DND-41 (cell line): ENCODE measurements at regions not wholly inside any gene's neighbourhood (a gene's known extent, or its start where the extent isn't known, plus 50 kb on each side); places are given as distances from the start of the nearest gene placed in this dataset.

ENCODE experiments used
- ATAC-seq: fragments of 200-7000 bp; cut with Tn5 transposase; 3 replicates; pipeline ENCODE4 v1.9.1; 2021; ENCODE audit warnings: low read depth; ENCODE audit not compliant: insufficient read depth
- DNase-seq: peaks from one replicate; pipeline ENCODE4 v3.0.0-alpha.2; 2020
- H2AFZ ChIP-seq: 2 replicates; pipeline ENCODE4 v1.6.0; 2012; ENCODE audit warnings: low read depth, low read length
- H3K27ac ChIP-seq: 2 replicates; pipeline ENCODE4 v1.5.1; 2012; ENCODE audit warnings: low read length, inconsistent platforms
- H3K27me3 ChIP-seq: fragments of 200-600 bp; sonication (generic); 2 replicates; pipeline ENCODE4 v1.6.0; 2012; ENCODE audit warnings: low read length, mild to moderate bottlenecking, inconsistent platforms; ENCODE audit not compliant: insufficient read depth, poor library complexity
- H3K36me3 ChIP-seq: 2 replicates; pipeline ENCODE4 v1.5.1; 2012; ENCODE audit warnings: low read length, inconsistent platforms; ENCODE audit not compliant: insufficient read depth
- H3K4me1 ChIP-seq: 2 replicates; pipeline ENCODE4 v1.5.1; 2012; ENCODE audit warnings: mild to moderate bottlenecking, low read length; ENCODE audit not compliant: insufficient read depth
- H3K4me2 ChIP-seq: 2 replicates; pipeline ENCODE4 v1.6.0; 2012; ENCODE audit warnings: mild to moderate bottlenecking, moderate library complexity, low read length, inconsistent platforms; ENCODE audit not compliant: insufficient read depth
- H3K4me3 ChIP-seq, 2 experiments: fragments of 200-600 bp in 1 of 2; shearing (Covaris generic) in 1 of 2; 2 replicates each; pipeline ENCODE4 v1.5.1; 2012 to 2016; ENCODE audit warnings: inconsistent platforms in 2 of 2, low read length in 2 of 2, mild to moderate bottlenecking in 2 of 2, low read depth in 1 of 2, moderate library complexity in 1 of 2
- H3K79me2 ChIP-seq: 2 replicates; pipeline ENCODE4 v1.6.0; 2012; ENCODE audit warnings: low read length, inconsistent platforms; ENCODE audit not compliant: insufficient read depth
- H3K9ac ChIP-seq: 2 replicates; pipeline ENCODE4 v1.6.0; 2012; ENCODE audit warnings: low read depth, mild to moderate bottlenecking, inconsistent platforms, low read length, moderate library complexity
- H3K9me3 ChIP-seq: 2 replicates; pipeline ENCODE4 v1.5.1; 2012; ENCODE audit warnings: low read length, moderate library complexity, mild to moderate bottlenecking, inconsistent platforms; ENCODE audit not compliant: insufficient read depth, severe bottlenecking
- H4K20me1 ChIP-seq: 2 replicates; pipeline ENCODE4 v1.6.0; 2012; ENCODE audit warnings: low read length; ENCODE audit not compliant: insufficient read depth
- EZH2 ChIP-seq: IDR thresholded peaks from 3 replicates; pipeline ENCODE4 v1.6.1; 2012; ENCODE audit warnings: borderline replicate concordance, low read depth, mild to moderate bottlenecking, moderate library complexity, low read length, inconsistent platforms; ENCODE audit not compliant: severe bottlenecking
- TF ChIP-seq, protein P1 (sequence below): IDR thresholded peaks from 2 replicates; pipeline ENCODE4 v1.5.1; 2012; ENCODE audit warnings: borderline replicate concordance, low read length, moderate library complexity, mild to moderate bottlenecking; ENCODE audit not compliant: poor library complexity, severe bottlenecking; ENCODE audit errors: extremely low read depth

DNA sequence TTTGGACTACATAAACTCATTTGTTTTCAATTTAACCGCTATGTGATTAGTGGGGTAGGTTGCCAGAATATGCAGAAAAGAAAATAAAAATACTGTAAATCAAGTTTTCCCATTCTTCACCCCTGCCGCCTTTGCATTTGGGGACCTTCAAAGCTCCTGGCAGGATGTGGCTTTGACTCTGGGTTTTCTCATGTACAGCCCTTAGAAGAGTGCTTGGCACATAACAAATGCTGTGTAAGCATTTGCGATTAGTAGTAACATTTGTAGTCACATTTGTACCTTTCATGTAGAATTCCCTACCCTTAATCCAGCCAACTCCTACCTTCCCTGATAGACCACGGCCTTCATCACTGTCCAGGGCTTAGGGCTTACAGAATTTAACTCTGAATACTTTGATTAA, 262.6 kb downstream of the MREG start:
- no peak for TF ChIP-seq EZH2
- TF ChIP-seq, protein P1, sequence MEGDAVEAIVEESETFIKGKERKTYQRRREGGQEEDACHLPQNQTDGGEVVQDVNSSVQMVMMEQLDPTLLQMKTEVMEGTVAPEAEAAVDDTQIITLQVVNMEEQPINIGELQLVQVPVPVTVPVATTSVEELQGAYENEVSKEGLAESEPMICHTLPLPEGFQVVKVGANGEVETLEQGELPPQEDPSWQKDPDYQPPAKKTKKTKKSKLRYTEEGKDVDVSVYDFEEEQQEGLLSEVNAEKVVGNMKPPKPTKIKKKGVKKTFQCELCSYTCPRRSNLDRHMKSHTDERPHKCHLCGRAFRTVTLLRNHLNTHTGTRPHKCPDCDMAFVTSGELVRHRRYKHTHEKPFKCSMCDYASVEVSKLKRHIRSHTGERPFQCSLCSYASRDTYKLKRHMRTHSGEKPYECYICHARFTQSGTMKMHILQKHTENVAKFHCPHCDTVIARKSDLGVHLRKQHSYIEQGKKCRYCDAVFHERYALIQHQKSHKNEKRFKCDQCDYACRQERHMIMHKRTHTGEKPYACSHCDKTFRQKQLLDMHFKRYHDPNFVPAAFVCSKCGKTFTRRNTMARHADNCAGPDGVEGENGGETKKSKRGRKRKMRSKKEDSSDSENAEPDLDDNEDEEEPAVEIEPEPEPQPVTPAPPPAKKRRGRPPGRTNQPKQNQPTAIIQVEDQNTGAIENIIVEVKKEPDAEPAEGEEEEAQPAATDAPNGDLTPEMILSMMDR = no peak
- Histone ChIP-seq H3K79me2 (no peaks in the 10 kb centered on the region), H2AFZ (no peak overlapping the region), H3K9ac (no peak overlapping the region), H3K4me3 (no peak overlapping the region), H3K27ac (no peak overlapping the region), H3K4me1 (peaks cover 9% of the 10 kb centered on the region; the same call in 1 of the 2 replicates), H4K20me1 (no peaks in the 10 kb centered on the region), H3K36me3 (no peaks in the 10 kb centered on the region), H3K9me3 (no peaks in the 10 kb centered on the region), H3K27me3 (no peaks in the 10 kb centered on the region), H3K4me2 (no peak overlapping the region)
- ATAC-seq = peak; percentile 99
- DNase-seq = peak; percentile 51

- H3K4me3 ChIP-seq = no peak overlapping the region
- H3K4me2 ChIP-seq = no peak overlapping the region
- H3K36me3 ChIP-seq = no peaks in the 10 kb centered on the region
- no peaks in the 10 kb centered on the region for H4K20me1 ChIP-seq
- no peaks in the 10 kb centered on the region for H3K27me3 ChIP-seq
- H3K79me2 ChIP-seq = no peaks in the 10 kb centered on the region
- H3K27ac ChIP-seq = no peak overlapping the region
- H3K4me1 ChIP-seq = peaks cover 9% of the 10 kb centered on the region; the same call in 1 of the 2 replicates
- TF ChIP-seq EZH2 = no peak
- TF ChIP-seq, protein P1 = no peak
- DNase-seq = no peak
- H3K9me3 ChIP-seq = no peaks in the 10 kb centered on the region
- H3K9ac ChIP-seq = no peak overlapping the region
- no peak overlapping the region for H2AFZ ChIP-seq
- no peak for ATAC-seq
These were observed 264.0 kb downstream of the MREG start for GRCh38 chr2:215749092-215749957.

DNA sequence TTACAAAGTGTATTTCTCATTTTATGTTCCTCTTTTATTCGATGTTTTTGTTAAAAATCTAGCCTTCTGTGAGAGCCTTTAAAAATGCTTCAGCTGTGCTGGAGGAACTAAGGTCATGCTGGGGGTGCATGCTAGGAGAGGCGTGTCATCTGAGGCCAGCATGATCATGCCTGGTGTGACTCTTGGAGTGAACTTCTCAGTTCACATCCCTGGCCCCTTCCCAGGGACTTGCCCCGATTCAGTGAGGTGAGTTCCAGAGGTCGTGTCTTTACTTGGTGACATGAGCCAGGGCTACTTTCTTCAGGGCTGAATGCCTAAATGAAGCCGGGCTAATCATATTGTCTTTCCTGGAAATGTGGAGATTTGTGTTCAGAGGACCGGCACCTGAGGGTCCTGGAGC, 264.9 kb downstream of the MREG start:
- ATAC-seq (no peak), DNase-seq (no peak)
- no peaks in the 10 kb centered on the region for H4K20me1 ChIP-seq
- H2AFZ ChIP-seq = no peak overlapping the region
- H3K4me1 ChIP-seq = peaks cover 9% of the 10 kb centered on the region; the same call in 1 of the 2 replicates
- no peak overlapping the region for H3K27ac ChIP-seq
- H3K36me3 ChIP-seq = no peaks in the 10 kb centered on the region
- no peak overlapping the region for H3K4me2 ChIP-seq
- TF ChIP-seq EZH2 = no peak
- TF ChIP-seq, protein P1 = no peak
- no peaks in the 10 kb centered on the region for H3K79me2 ChIP-seq
- no peak overlapping the region for H3K4me3 ChIP-seq
- H3K9me3 ChIP-seq = no peaks in the 10 kb centered on the region
- H3K9ac ChIP-seq = no peak overlapping the region
- no peaks in the 10 kb centered on the region for H3K27me3 ChIP-seq
